ENCODE measurements at regions not wholly inside any gene's neighbourhood (a gene's known extent, or its start where the extent isn't known, plus 50 kb on each side); places are given as distances from the start of the nearest gene placed in this dataset.

DNA sequence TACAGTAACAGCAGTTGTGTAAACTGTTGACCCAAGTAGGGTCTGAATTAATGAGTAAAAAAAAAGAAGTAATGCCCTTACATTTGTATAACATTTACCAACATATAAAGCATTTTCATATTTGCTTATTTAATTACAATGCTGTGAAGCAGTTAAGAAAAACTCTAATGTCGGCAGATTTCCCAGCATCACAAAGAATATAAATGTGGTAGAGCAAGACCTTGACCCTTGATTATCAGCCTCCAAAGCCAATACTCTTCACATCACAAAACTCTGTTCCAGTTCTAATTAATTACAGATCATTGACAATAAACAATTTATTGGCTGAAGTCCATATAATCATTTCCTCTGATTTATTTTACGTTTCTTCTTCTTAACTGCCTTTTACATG is 130.2 kb downstream of the DUSP10 start:
- no peak for ATAC-seq
- no peak for FAIRE-seq
- no TSS peak for BruUV-seq (replicated peaks)
- TF ChIP-seq TAF1 (IDR thresholded peaks at IDR 0.05; ENCODE audit: borderline replicate concordance, low read depth, low read length) (no peak), RUNX3 (IDR thresholded peaks at IDR 0.05; ENCODE audit: low read length) (no peak), LARP7 (IDR thresholded peaks at IDR 0.05) (no peak), BACH1 (IDR thresholded peaks at IDR 0.05; ENCODE audit: borderline replicate concordance) (no peak), ZBED1 (IDR thresholded peaks at IDR 0.05; ENCODE audit: borderline replicate concordance) (no peak), FOXM1 (IDR thresholded peaks at IDR 0.05; ENCODE audit: low read depth, low read length) (no peak), DPF2 (IDR thresholded peaks at IDR 0.05) (no peak), ZNF24 (IDR thresholded peaks at IDR 0.05) (no peak), ZZZ3 (IDR thresholded peaks at IDR 0.05; ENCODE audit: control insufficient read depth, insufficient read length, low read depth) (no peak), KLF5 (IDR thresholded peaks at IDR 0.05; ENCODE audit: partially characterized antibody) (no peak), MYB (IDR thresholded peaks at IDR 0.05; ENCODE audit: borderline replicate concordance, low read depth, low read length) (no peak)
- TF ChIP-seq, protein P1, sequence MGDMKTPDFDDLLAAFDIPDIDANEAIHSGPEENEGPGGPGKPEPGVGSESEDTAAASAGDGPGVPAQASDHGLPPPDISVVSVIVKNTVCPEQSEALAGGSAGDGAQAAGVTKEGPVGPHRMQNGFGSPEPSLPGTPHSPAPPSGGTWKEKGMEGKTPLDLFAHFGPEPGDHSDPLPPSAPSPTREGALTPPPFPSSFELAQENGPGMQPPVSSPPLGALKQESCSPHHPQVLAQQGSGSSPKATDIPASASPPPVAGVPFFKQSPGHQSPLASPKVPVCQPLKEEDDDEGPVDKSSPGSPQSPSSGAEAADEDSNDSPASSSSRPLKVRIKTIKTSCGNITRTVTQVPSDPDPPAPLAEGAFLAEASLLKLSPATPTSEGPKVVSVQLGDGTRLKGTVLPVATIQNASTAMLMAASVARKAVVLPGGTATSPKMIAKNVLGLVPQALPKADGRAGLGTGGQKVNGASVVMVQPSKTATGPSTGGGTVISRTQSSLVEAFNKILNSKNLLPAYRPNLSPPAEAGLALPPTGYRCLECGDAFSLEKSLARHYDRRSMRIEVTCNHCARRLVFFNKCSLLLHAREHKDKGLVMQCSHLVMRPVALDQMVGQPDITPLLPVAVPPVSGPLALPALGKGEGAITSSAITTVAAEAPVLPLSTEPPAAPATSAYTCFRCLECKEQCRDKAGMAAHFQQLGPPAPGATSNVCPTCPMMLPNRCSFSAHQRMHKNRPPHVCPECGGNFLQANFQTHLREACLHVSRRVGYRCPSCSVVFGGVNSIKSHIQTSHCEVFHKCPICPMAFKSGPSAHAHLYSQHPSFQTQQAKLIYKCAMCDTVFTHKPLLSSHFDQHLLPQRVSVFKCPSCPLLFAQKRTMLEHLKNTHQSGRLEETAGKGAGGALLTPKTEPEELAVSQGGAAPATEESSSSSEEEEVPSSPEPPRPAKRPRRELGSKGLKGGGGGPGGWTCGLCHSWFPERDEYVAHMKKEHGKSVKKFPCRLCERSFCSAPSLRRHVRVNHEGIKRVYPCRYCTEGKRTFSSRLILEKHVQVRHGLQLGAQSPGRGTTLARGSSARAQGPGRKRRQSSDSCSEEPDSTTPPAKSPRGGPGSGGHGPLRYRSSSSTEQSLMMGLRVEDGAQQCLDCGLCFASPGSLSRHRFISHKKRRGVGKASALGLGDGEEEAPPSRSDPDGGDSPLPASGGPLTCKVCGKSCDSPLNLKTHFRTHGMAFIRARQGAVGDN (IDR thresholded peaks at IDR 0.05) = no peak
- Histone ChIP-seq H2AFZ (ENCODE audit: control insufficient read depth, low read depth, low read length) (no peak overlapping the region), H3K9me3 (replicated peaks; ENCODE audit: control insufficient read depth, insufficient read depth, low read length) (no peaks in the 10 kb centered on the region), H3K9ac (ENCODE audit: control insufficient read depth, insufficient read depth, low read length) (no peak overlapping the region), H3K27me3 (replicated peaks in 1 of 2; ENCODE audit: control insufficient read depth in 2 of 2, insufficient read depth in 2 of 2, low read length in 1 of 2) (no peaks in the 10 kb centered on the region), H4K20me1 (ENCODE audit: control insufficient read depth, insufficient read depth) (no peaks in the 10 kb centered on the region), H3K79me2 (ENCODE audit: control insufficient read depth, insufficient read depth, low read length) (no peaks in the 10 kb centered on the region), H3K4me2 (ENCODE audit: control insufficient read depth, insufficient read depth) (no peak overlapping the region), H3K27ac (ENCODE audit: control insufficient read depth, insufficient read depth) (no peak overlapping the region), H3K4me1 (ENCODE audit: control insufficient read depth, insufficient read depth, low read length) (no peaks in the 10 kb centered on the region), H3K4me3 (no peak overlapping the region), H3K36me3 (ENCODE audit: control insufficient read depth in 2 of 2, insufficient read depth in 2 of 2, low read length in 1 of 2) (no peaks in the 10 kb centered on the region)
- in situ Hi-C loops (cut with MboI) (no loop called here), intact Hi-C loops (cut with micrococcal nuclease; ENCODE audit: unreplicated experiment) (no loop called here)
- POLR2A ChIA-PET = no interaction called here
- RAD21 ChIA-PET (ENCODE audit: unreplicated experiment) = no interaction called here
- no peak for DNase-seq (ENCODE audit: low read depth, low spot score)
- WGBS (ENCODE audit: insufficient coverage, insufficient replicate concordance, low lambda C conversion rate, missing lambda C conversion rate) = 100% methylated on average over 2 of the region's 2 CpGs
- CTCF ChIA-PET = interaction anchor here (0.7 kb wide), 1 partner anchor 86 kb away, joined by 3 read pairs; no protein-coding TSS in a partner anchor
- SMC1A ChIA-PET (ENCODE audit: uncharacterized antibody, unreplicated experiment) = interaction anchor here (1.2 to 1.4 kb wide), 2 partner anchors 9 to 11 kb away, joined by 4 to 5 read pairs; no protein-coding TSS in a partner anchor
